ENCODE measurements at regions not wholly inside any gene's neighbourhood (a gene's known extent, or its start where the extent isn't known, plus 50 kb on each side); places are given as distances from the start of the nearest gene placed in this dataset.

GRCh38 chr18:59048048-59048363 is 91.7 kb upstream of the SEC11C start:
- H3K36me3 ChIP-seq (ENCODE audit: control insufficient read depth in 2 of 2, insufficient read depth in 2 of 2, low read length in 1 of 2): no peaks in the 10 kb centered on the region
- intact Hi-C loops (cut with micrococcal nuclease; ENCODE audit: unreplicated experiment): no loop called here
- ChIA-PET CTCF (no interaction called here), RAD21 (ENCODE audit: unreplicated experiment) (no interaction called here), POLR2A (interaction anchor here (0.6 kb wide), 1 partner anchor 979 kb away, joined by 3 read pairs; no protein-coding TSS in a partner anchor), SMC1A (ENCODE audit: uncharacterized antibody, unreplicated experiment) (interaction anchor here (1.5 kb wide), 1 partner anchor 9 kb away, joined by 3 read pairs; no protein-coding TSS in a partner anchor)
- no peak overlapping the region for H3K9ac ChIP-seq (ENCODE audit: control insufficient read depth, insufficient read depth, low read length)
- BruUV-seq (replicated peaks): no TSS peak
- no peaks in the 10 kb centered on the region for H3K27me3 ChIP-seq (replicated peaks in 1 of 2; ENCODE audit: control insufficient read depth in 2 of 2, insufficient read depth in 2 of 2, low read length in 1 of 2)
- no peak for FAIRE-seq
- no peaks in the 10 kb centered on the region; the same call in 2 of the 3 replicates for H3K9me3 ChIP-seq (replicated peaks; ENCODE audit: control insufficient read depth, insufficient read depth, low read length)
- WGBS (ENCODE audit: insufficient coverage, insufficient replicate concordance, low lambda C conversion rate, missing lambda C conversion rate): 50% methylated on average over 9 of the region's 9 CpGs
- no peak for DNase-seq (ENCODE audit: low read depth, low spot score)
- H2AFZ ChIP-seq (ENCODE audit: control insufficient read depth, low read depth, low read length): no peak overlapping the region
- no peak overlapping the region for H3K4me3 ChIP-seq
- in situ Hi-C loops (cut with MboI): no loop called here
- no peak overlapping the region for H3K27ac ChIP-seq (ENCODE audit: control insufficient read depth, insufficient read depth)
- H3K4me1 ChIP-seq (ENCODE audit: control insufficient read depth, insufficient read depth, low read length): no peaks in the 10 kb centered on the region
- ATAC-seq: no peak
- no peaks in the 10 kb centered on the region for H3K79me2 ChIP-seq (ENCODE audit: control insufficient read depth, insufficient read depth, low read length)
- no peak overlapping the region for H3K4me2 ChIP-seq (ENCODE audit: control insufficient read depth, insufficient read depth)
- H4K20me1 ChIP-seq (ENCODE audit: control insufficient read depth, insufficient read depth): no peaks in the 10 kb centered on the region
- TF ChIP-seq, protein P1, sequence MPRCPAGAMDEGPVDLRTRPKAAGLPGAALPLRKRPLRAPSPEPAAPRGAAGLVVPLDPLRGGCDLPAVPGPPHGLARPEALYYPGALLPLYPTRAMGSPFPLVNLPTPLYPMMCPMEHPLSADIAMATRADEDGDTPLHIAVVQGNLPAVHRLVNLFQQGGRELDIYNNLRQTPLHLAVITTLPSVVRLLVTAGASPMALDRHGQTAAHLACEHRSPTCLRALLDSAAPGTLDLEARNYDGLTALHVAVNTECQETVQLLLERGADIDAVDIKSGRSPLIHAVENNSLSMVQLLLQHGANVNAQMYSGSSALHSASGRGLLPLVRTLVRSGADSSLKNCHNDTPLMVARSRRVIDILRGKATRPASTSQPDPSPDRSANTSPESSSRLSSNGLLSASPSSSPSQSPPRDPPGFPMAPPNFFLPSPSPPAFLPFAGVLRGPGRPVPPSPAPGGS (IDR thresholded peaks at IDR 0.05; ENCODE audit: borderline replicate concordance, insufficient read depth, low read depth, low read length, poor library complexity, severe bottlenecking): no peak
- no peak for TF ChIP-seq NRF1 (conservative IDR thresholded peaks at IDR 0.05; ENCODE audit: low read depth, low read length)
- TF ChIP-seq E4F1 (IDR thresholded peaks at IDR 0.05; ENCODE audit: borderline replicate concordance, partially characterized antibody): no peak
- TF ChIP-seq NR2C1 (IDR thresholded peaks at IDR 0.05): no peak
- TF ChIP-seq, protein P2, sequence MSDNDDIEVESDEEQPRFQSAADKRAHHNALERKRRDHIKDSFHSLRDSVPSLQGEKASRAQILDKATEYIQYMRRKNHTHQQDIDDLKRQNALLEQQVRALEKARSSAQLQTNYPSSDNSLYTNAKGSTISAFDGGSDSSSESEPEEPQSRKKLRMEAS (IDR thresholded peaks at IDR 0.05; ENCODE audit: low read depth, low read length): no peak
- TF ChIP-seq GABPA (IDR thresholded peaks at IDR 0.05; ENCODE audit: low read depth): no peak
- TF ChIP-seq POU2F2 (IDR thresholded peaks at IDR 0.05; ENCODE audit: borderline replicate concordance, low read depth, low read length): no peak
- TF ChIP-seq MEF2B (IDR thresholded peaks at IDR 0.05; ENCODE audit: partially characterized antibody, poor library complexity, severe bottlenecking): no peak
- TF ChIP-seq TCF3 (IDR thresholded peaks at IDR 0.05; ENCODE audit: borderline replicate concordance, insufficient read depth, low read depth, low read length): no peak
- no peak for TF ChIP-seq ATF2 (IDR thresholded peaks at IDR 0.05; ENCODE audit: low read length)
- TF ChIP-seq NR2C2 (IDR thresholded peaks at IDR 0.05; ENCODE audit: borderline replicate concordance, control insufficient read depth, insufficient read length, low read depth): no peak
- no peak for TF ChIP-seq EED (IDR thresholded peaks at IDR 0.05; ENCODE audit: low read depth)
- TF ChIP-seq BCLAF1 (IDR thresholded peaks at IDR 0.05): no peak
- TF ChIP-seq ZNF24 (IDR thresholded peaks at IDR 0.05): no peak
- TF ChIP-seq TARDBP (IDR thresholded peaks at IDR 0.05; ENCODE audit: borderline replicate concordance): no peak
